MM.1S (cell line): ENCODE measurements at regions not wholly inside any gene's neighbourhood (a gene's known extent, or its start where the extent isn't known, plus 50 kb on each side); places are given as distances from the start of the nearest gene placed in this dataset.

Source experiments
- EZH2phosphoT487 ChIP-seq: fragments of 300-600 bp; sonication (generic); IDR thresholded peaks from 2 replicates; pipeline ENCODE4 v1.6.1; 2018; ENCODE audit warnings: antibody characterized with exemption, low read length
- TF ChIP-seq, protein P1 (sequence below): fragments of 300-600 bp; sonication (generic); IDR thresholded peaks from 2 replicates; pipeline ENCODE4 v1.5.1; 2016; ENCODE audit warnings: antibody characterized with exemption, low read length, mixed read lengths

DNA sequence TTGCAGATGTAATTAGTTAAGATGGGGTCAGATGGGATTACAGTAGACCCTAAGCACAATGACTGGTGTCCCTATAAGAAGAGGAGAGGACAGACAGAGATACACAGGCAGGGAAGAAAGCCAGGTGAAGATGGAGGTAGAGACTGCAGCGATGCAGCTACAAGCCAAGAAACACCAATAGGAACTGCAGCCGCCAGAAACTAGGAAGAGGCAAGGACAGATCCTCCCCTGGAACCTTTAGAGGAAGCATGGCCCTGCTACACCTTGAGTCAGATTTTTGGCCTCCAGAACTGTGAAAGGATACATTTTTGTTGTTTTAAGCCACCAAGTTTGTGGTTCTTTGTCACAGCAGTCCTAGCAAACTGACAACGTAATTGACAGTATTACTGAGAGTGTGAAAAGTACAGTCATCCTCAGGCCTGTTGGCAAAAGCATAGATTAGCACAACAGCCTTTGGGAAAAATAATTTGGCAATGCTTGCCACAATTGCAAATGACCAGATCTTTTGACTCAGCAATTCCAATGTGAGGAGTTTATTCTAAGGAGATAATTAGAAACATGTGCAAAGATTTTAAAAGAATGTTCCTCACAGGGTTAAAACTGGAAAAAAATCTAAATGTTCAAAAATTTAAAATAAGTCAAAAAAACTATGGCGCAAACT is 82.6 kb upstream of the TJP1 start:
- TF ChIP-seq, protein P1, sequence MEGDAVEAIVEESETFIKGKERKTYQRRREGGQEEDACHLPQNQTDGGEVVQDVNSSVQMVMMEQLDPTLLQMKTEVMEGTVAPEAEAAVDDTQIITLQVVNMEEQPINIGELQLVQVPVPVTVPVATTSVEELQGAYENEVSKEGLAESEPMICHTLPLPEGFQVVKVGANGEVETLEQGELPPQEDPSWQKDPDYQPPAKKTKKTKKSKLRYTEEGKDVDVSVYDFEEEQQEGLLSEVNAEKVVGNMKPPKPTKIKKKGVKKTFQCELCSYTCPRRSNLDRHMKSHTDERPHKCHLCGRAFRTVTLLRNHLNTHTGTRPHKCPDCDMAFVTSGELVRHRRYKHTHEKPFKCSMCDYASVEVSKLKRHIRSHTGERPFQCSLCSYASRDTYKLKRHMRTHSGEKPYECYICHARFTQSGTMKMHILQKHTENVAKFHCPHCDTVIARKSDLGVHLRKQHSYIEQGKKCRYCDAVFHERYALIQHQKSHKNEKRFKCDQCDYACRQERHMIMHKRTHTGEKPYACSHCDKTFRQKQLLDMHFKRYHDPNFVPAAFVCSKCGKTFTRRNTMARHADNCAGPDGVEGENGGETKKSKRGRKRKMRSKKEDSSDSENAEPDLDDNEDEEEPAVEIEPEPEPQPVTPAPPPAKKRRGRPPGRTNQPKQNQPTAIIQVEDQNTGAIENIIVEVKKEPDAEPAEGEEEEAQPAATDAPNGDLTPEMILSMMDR, result no peak
- no peak for TF ChIP-seq EZH2phosphoT487
